Tibial nerve (tissue), 4 donors: ENCODE measurements at regions not wholly inside any gene's neighbourhood (a gene's known extent, or its start where the extent isn't known, plus 50 kb on each side); places are given as distances from the start of the nearest gene placed in this dataset.

Experiments used
- DNase-seq, 2 donors: peaks; one replicate each; pipeline ENCODE4 v3.0.0-alpha.2; 2019; ENCODE audit warnings: low spot score in 2 of 2
- H3K27ac ChIP-seq, 4 donors: fragments of 200-600 bp; sonication (generic) in 3 of 4; one replicate each; pipeline ENCODE4 v1.5.1; 2017 to 2019; ENCODE audit warnings: mild to moderate bottlenecking in 1 of 4
- H3K27me3 ChIP-seq, 2 donors: fragments of 200-600 bp; sonication (generic) in 1 of 2; one replicate each; pipeline versions ENCODE4 v1.5.1 to v1.6.0; 2017 to 2019
- H3K36me3 ChIP-seq, 3 donors: fragments of 200-600 bp; sonication (generic); one replicate each; pipeline ENCODE4 v1.5.1; 2018 to 2019
- H3K4me1 ChIP-seq, 4 donors: fragments of 200-600 bp; sonication (generic) in 3 of 4; one replicate each; pipeline ENCODE4 v1.5.1; 2017 to 2019
- H3K4me3 ChIP-seq, 4 donors: fragments of 200-600 bp; sonication (generic) in 3 of 4; one replicate each; pipeline ENCODE4 v1.5.1; 2017 to 2019; ENCODE audit warnings: mild to moderate bottlenecking in 1 of 4, moderate library complexity in 1 of 4
- H3K9me3 ChIP-seq, 4 donors: fragments of 200-600 bp; sonication (generic) in 3 of 4; one replicate each; pipeline ENCODE4 v1.5.1; 2017 to 2019
- EP300 ChIP-seq, 2 donors: sonication (generic); formaldehyde crosslinking; IDR thresholded peaks; one replicate each; pipeline ENCODE4 v1.6.1; 2017; ENCODE audit warnings: antibody characterized with exemption in 2 of 2, mild to moderate bottlenecking in 1 of 2
- POLR2A ChIP-seq, 2 donors: fragments of 450-650 bp; IDR thresholded peaks; one replicate each; pipeline ENCODE4 v1.6.1; 2017; ENCODE audit warnings: antibody characterized with exemption in 2 of 2, mild to moderate bottlenecking in 2 of 2, moderate library complexity in 2 of 2
- WGBS, 2 donors: methylation state at CpG; one replicate each; pipeline ENCODE4 v1.1.5; 2018; 5-methylcytosine and 5-hydroxymethylcytosine counted together
- TF ChIP-seq, protein P1 (sequence below), 5 experiments: fragments of 200-600 bp in 3 of 5; fragments of 450-650 bp in 2 of 5; sonication (generic) in 3 of 5; IDR thresholded peaks; one replicate each; pipeline ENCODE4 v1.5.1; 2016 to 2019; ENCODE audit warnings: antibody characterized with exemption in 5 of 5, mild to moderate bottlenecking in 3 of 5, moderate library complexity in 2 of 5

DNA sequence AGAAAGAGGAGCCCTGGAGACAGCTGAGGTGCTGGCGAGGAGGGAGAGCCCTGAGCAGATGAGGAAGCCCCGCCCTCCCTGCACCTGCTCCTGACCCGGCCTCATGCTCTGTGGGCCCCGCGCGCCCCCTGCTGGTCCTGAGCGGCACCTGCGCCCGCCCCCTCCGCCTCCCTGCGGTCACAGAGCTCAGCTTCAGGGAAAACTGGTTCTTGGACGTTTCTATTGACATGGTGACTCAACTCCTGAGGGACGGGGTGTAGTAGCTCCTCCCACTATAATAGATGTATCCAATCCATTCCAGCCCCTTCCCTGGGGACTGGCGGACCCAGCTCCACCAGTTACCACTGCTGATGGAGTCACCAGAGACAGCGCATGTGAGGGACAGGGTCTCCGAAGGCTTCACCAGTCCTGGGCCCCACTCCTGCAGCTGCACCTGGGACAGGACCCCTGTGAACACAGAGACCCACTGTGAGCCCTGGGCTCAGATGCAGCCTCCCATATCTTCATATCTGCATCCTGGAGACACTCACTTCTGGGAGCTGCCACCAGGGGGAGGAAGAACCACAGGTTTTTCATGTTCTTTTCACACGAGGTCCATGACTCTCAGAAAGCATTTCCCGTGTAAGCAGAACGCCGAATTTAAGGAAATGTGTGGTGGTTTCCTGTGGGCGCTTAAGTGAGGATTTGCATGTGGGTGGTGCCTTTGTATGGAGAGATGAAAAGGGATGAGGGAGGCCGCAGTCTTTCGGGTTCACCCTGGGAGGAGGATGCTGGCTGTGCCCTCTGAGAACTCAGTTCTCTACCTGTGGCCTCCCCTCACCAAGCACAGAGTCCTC is 1346.4 kb downstream of the TMEM121 start:
- Histone ChIP-seq H3K27me3 (no peaks in the 10 kb centered on the region), H3K4me3 (no peak overlapping the region), H3K4me1 (no peaks in the 10 kb centered on the region), H3K27ac (no peak overlapping the region), H3K9me3 (no peaks in the 10 kb centered on the region), H3K36me3 (no peaks in the 10 kb centered on the region)
- peak in 1 of 2 donors; percentile 57 for DNase-seq
- WGBS, 2 donors: 51 to 66% methylated on average over 22 to 23 of the region's 23 CpGs
- TF ChIP-seq, protein P1, sequence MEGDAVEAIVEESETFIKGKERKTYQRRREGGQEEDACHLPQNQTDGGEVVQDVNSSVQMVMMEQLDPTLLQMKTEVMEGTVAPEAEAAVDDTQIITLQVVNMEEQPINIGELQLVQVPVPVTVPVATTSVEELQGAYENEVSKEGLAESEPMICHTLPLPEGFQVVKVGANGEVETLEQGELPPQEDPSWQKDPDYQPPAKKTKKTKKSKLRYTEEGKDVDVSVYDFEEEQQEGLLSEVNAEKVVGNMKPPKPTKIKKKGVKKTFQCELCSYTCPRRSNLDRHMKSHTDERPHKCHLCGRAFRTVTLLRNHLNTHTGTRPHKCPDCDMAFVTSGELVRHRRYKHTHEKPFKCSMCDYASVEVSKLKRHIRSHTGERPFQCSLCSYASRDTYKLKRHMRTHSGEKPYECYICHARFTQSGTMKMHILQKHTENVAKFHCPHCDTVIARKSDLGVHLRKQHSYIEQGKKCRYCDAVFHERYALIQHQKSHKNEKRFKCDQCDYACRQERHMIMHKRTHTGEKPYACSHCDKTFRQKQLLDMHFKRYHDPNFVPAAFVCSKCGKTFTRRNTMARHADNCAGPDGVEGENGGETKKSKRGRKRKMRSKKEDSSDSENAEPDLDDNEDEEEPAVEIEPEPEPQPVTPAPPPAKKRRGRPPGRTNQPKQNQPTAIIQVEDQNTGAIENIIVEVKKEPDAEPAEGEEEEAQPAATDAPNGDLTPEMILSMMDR (IDR thresholded peaks at IDR 0.05): peak; percentile 7 to 46 (median 32)
- TF ChIP-seq POLR2A (IDR thresholded peaks at IDR 0.05): no peak

DNA sequence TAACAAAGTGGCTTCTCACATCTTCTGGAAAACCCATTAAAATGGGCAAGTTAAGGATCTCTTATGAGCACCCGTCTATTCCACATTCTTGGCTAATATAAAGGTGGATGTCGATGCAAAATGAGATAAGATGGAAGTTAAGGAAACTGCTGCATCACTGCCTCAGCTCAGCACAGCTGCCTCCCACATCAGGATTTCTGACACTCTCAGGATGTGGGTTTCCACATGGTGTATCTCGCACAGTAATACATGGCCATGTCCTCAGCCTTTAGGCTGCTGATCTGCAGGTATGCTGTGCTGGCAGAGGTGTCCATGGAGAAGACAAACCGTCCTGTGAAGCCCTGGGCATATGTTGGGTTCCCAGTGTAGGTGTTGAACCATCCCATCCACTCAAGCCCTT is 1348.0 kb downstream of the TMEM121 start:
- Histone ChIP-seq H3K9me3 (no peaks in the 10 kb centered on the region), H3K4me1 (no peaks in the 10 kb centered on the region), H3K27ac (no peak overlapping the region), H3K36me3 (no peaks in the 10 kb centered on the region), H3K4me3 (no peak overlapping the region), H3K27me3 (no peaks in the 10 kb centered on the region)
- 49 to 53% methylated on average over 3 to 4 of the region's 4 CpGs for WGBS, 2 donors
- TF ChIP-seq POLR2A (IDR thresholded peaks at IDR 0.05) (no peak), EP300 (IDR thresholded peaks at IDR 0.05) (no peak)
- TF ChIP-seq, protein P1 (IDR thresholded peaks at IDR 0.05): no peak
- DNase-seq: no peak

DNA sequence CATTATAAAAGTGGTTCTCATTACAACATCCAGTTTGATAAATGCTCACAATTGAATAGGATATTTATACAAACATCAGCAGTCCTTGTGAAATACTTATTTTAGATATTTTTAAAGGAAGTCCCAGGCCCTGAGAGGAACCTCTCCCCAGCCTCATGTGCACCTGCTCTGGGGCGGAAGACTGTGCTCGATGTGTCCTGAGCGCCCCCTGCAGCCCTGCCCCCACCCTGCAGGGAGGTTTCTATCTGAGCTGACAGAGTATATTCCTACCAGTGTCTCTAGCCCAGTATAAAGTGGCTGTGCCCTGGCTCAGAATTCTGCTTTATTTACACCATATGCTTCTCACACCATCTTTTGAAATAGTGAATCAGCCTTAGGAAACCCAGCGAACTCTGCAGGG is 1349.1 kb downstream of the TMEM121 start:
- H3K36me3 ChIP-seq: no peaks in the 10 kb centered on the region
- H3K9me3 ChIP-seq: no peaks in the 10 kb centered on the region
- TF ChIP-seq POLR2A (IDR thresholded peaks at IDR 0.05) (no peak), EP300 (IDR thresholded peaks at IDR 0.05) (no peak)
- TF ChIP-seq, protein P1 (IDR thresholded peaks at IDR 0.05): peak in 1 of 5 experiments; percentile 32
- no peak for DNase-seq
- H3K27ac ChIP-seq: no peak overlapping the region
- H3K27me3 ChIP-seq: no peaks in the 10 kb centered on the region
- no peaks in the 10 kb centered on the region for H3K4me1 ChIP-seq
- no peak overlapping the region for H3K4me3 ChIP-seq
- 21 to 23% methylated on average over 4 of the region's 4 CpGs for WGBS, 2 donors

DNA sequence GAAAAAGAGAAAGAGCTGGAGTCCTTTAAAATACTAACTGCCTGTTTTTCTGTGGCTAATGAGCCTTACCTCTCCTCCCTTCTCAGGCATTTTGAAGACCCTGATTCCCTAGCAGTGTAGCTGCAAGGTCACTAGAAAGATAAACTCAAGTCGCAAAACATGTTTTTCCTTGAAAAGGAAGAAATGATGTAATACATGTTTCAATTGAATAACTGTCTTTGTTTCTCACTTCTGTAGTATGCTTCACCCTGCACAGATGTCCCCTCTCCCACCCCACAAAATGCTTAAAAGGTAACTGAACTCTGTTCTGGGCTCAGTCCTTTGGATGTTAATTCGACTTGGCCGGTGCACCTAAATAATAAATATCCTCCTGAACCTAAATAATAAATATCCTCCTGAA is 1350.3 kb downstream of the TMEM121 start:
- 66 to 67% methylated on average over 3 of the region's 3 CpGs for WGBS, 2 donors
- H3K4me1 ChIP-seq: no peaks in the 10 kb centered on the region
- no peaks in the 10 kb centered on the region for H3K27me3 ChIP-seq
- H3K36me3 ChIP-seq: no peaks in the 10 kb centered on the region
- no peak for DNase-seq
- H3K9me3 ChIP-seq: no peaks in the 10 kb centered on the region
- H3K4me3 ChIP-seq: no peak overlapping the region
- H3K27ac ChIP-seq: no peak overlapping the region
- no peak for TF ChIP-seq EP300 (IDR thresholded peaks at IDR 0.05)
- TF ChIP-seq POLR2A (IDR thresholded peaks at IDR 0.05): no peak
- TF ChIP-seq, protein P1 (IDR thresholded peaks at IDR 0.05): no peak

DNA sequence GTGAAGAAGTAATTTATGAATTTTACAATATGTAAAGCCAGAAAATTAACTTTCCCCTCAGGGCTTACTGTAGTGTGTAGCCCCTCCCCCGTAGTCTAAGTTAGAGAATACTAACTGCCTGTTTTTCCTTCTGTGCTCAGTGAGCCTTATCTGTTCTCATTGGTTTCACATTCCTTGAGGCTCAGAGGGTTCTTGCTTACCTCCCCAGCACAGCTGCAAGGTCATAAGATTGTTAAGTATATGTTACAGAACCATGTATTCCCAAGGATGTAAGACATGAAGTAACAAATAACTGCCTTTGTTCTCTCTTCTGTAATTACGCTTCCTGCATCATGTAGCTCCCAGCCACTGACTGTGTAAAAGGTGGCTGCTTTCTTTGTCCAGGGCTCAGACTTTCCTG is 1351.1 kb downstream of the TMEM121 start:
- H3K9me3 ChIP-seq: no peaks in the 10 kb centered on the region
- no peaks in the 10 kb centered on the region for H3K4me1 ChIP-seq
- H3K27ac ChIP-seq: no peak overlapping the region
- 69 to 81% methylated on average over 2 of the region's 2 CpGs for WGBS, 2 donors
- no peak for TF ChIP-seq POLR2A (IDR thresholded peaks at IDR 0.05)
- TF ChIP-seq EP300 (IDR thresholded peaks at IDR 0.05): no peak
- TF ChIP-seq, protein P1 (IDR thresholded peaks at IDR 0.05): no peak
- DNase-seq: no peak
- no peaks in the 10 kb centered on the region for H3K27me3 ChIP-seq
- no peaks in the 10 kb centered on the region for H3K36me3 ChIP-seq
- H3K4me3 ChIP-seq: no peak overlapping the region
